Stimulated activated naive CD4-positive, alpha-beta T cell (primary cell): ENCODE measurements at regions not wholly inside any gene's neighbourhood (a gene's known extent, or its start where the extent isn't known, plus 50 kb on each side); places are given as distances from the start of the nearest gene placed in this dataset.

Experiments
- DNase-seq, 6 experiments: peaks; one replicate each; lab custom pipeline; 2025; lab: John Stamatoyannopoulos, UW

DNA sequence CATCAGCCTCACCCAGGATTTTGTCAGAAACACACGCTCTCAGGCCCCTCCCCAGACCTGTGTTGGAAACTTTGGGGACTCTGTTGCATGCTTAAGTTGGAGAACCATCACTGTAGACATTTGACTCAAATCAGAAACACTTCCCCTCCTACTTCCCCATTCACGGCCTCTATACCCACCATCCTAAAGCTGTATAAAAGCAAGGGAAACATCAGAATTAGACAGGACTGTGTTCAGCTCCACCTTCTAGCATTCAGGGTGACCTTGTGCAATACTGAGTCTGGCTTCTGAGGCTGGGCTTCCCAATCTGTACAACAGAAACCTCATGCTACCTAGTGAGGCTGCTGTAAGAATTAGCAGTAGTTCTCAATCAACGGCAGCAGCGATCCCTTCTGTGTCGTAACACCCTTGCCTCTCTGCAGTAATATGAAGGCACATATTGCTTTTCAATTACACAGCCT lies 252.3 kb downstream of the LY86 start:
- DNase-seq: no peak

GRCh38 chr6:6841571-6841970 lies 253.1 kb downstream of the LY86 start:
- DNase-seq: no peak

- no peak for DNase-seq
These were observed 253.8 kb downstream of the LY86 start for GRCh38 chr6:6842291-6842690.

GRCh38 chr6:6843057-6843627 lies 254.6 kb downstream of the LY86 start:
- DNase-seq: no peak

GRCh38 chr6:6843777-6844176 lies 255.3 kb downstream of the LY86 start:
- no peak for DNase-seq

GRCh38 chr6:6844530-6844929 lies 256.0 kb downstream of the LY86 start:
- DNase-seq: no peak

DNA sequence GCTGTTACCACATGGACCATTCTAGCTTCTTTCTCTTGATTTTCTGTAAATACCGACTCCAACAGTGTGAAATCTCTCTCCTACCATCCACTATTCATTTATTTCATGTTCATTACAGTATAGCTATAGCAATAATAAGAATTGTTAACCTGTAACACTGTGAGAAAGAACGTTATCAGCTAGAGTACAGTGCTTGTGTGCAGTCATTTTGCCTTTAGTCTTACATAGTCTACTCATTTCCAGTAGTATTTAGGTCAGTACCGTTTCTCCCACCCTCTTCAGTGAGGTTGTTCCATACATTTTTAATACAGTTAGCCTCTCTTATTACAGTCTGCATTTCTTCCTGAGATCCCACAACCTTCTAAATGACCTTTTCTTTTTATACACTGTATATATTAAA lies 257.1 kb downstream of the LY86 start:
- DNase-seq: no peak

DNA sequence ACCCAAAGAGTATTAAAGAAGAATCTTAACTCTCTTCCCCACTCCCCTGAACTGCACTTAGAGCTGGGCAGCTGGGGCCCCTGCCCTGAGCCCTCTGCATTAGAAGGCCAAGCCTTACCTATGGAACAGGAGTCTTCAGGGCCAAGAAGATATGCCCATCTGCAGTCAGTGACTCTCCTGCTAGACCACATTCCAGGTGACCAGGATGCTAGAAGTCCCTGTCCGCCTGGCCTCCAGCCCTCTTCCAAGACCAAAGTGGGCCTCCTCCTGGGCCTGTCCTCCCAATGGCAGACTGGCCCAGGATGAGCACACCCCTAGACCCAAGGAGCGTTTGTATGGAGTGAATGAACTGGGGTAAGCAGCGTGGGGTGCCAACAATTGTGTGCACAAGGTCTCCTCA lies 259.1 kb downstream of the LY86 start:
- no peak for DNase-seq

- DNase-seq: no peak
These were observed 256.5 kb upstream of the RREB1 start for GRCh38 chr6:6851059-6851948.

- DNase-seq: no peak
These were observed 255.9 kb upstream of the RREB1 start for GRCh38 chr6:6851949-6852261.

DNA sequence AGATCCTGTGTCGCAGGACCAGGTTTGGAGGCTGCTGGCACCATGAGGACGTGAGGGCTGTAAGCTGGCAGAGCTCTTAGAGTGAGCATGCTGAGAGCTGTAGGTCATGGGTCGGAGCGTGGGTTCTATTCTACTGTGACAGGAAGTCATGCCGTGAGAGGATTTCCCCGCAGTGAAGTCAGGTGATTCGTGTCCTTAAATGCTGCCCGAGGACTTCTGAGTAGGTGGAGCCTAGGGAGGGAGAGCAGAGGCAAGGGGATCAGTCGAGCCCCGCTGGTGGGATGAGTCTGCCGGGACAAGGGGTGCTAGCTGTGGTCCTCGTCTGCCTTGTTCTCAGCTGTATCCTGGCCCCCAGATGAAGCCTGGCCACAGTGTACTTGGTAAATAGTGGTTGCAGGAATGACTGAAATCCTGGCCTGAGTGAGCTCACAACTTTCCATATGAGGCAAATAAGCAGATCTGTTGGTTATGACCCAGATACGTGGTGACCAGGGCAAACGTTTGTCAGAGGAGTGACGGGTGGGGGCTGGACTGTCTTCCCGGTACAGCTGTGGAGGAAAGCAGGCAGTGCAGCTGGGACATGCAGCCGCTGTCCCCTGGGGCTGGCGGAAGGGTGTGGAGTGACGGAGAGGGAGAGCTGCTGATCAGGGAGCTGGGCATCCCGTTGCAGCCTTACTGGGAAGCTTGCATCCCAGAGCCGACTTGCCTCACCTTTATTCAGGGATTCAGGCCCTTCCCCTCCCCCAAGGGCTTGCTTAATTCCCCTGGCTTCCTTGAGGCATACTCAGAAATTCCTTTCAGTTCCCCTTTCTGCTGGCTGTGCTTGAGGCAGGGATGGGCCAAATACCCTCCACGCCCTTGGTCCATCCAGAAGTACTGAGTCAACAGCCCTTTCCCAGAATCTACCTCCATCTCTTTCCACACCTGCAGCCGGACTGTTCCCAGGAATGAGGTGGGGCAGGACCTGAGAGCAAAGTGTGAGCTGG lies 250.9 kb upstream of the RREB1 start:
- peak in 4 of 6 experiments; percentile 6 to 41 (median 22) for DNase-seq

GRCh38 chr6:6857528-6857927 lies 250.2 kb upstream of the RREB1 start:
- no peak for DNase-seq

DNA sequence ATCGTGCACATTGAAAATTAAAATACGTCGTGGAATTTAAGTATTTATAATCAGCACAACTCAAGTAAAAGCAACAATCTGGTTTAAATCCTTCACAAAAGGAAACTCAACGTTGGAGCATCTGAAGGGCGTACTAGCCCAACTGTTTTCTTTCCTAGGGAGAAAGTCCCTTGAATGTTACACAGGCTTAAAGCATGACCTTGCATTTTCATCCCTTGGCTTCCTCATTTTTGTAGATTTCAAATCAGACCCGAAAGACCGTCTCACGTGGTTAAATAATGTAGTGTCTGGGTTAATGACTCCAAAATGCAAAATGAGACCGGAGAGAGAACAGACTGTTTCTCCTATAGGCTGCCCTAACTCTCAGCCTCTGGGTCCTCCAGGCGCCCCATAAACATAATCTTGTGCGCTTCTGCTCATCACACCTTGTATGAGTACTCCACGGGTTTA lies 249.2 kb upstream of the RREB1 start:
- DNase-seq: no peak

DNA sequence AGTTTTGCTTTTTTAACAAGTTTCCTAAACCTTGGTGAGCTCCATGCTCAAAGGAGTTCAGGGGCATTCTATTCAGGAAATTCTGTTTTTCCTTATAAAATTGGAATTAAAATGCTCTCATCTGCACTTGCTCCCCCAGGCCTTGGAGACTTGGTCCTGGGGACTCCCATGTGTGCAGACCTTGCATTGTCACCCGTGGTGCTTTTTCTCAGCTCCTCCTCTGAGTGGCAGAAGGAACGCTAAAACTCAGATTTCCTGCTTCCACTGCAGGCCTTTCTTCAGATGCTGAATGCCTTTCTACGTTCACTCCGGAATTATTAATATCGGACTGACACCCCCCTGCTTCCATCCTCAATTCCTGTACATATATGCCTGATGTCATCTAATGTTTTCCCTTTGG lies 248.7 kb upstream of the RREB1 start:
- no peak for DNase-seq

DNA sequence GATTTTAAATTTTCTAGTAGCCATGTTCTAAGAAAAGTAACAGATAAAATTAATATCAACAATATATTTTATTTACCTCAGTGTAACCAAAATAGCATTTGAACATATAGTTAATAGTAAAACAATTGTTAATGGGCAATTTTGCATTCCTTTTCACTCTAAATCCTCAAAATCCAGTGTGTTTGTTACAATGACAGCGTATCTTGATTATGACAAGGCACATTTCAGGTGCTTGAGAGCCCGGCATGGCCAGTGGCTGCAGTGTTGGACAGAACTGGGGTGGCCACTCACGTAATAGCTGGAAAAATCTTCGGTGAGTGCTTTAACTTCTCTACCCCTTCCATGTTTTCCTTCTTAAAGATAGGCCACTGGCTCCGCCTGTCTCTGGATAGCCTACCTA lies 248.0 kb upstream of the RREB1 start:
- no peak for DNase-seq

- DNase-seq: no peak
These were observed 246.9 kb upstream of the RREB1 start for GRCh38 chr6:6860863-6861262.

DNA sequence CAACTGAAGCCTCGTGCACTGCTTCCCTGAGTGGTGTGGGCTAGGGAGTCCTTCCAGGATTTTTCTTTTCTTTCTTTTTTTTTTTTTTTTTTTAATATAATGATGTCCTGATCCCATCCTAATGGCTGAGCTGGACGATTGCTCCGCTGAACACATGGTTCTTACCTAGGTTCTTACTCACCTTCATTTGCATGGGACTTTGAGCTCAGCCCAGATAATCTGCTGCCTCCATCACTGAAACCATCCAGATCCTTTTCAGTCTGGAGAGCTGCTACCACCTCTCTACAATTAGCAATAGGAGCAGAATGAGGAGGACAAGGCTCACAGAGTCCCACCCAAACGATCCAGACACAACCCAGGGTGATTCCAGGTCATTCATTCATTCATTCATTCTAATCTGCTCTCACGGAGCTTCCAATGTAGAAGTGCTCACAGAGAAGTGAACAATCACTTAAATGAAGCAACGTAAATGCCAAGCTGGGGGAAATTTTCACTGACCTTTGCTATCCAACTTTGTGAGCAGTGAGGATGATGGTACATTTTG lies 246.3 kb upstream of the RREB1 start:
- no peak for DNase-seq

- DNase-seq: no peak
These were observed 245.8 kb upstream of the RREB1 start for GRCh38 chr6:6861995-6862394.

- no peak for DNase-seq
These were observed 243.7 kb upstream of the RREB1 start for GRCh38 chr6:6863970-6864639.

DNA sequence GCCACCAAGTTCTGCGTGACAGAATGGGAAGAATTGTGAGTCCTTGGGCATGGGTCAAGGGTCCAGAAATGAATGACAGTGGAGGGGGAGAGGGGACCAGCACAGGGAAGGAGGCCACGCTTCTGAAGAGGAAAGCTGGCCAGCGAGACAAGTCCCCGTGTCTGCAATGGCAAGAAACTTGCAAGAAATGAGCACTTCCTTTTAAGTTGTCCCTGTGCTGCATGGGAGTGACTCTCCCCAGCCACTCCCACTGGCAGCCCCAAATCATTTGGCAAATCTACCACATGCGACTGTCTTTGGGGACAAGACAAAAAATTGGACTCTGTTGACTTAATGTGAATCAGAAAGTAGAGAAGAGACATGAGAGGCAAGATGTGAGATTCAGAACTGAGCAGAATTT lies 242.2 kb upstream of the RREB1 start:
- no peak for DNase-seq

- DNase-seq: no peak
These were observed 240.9 kb upstream of the RREB1 start for GRCh38 chr6:6866656-6867403.
